ENCODE measurements at regions not wholly inside any gene's neighbourhood (a gene's known extent, or its start where the extent isn't known, plus 50 kb on each side); places are given as distances from the start of the nearest gene placed in this dataset.

- H3K9me3 ChIP-seq (ENCODE audit: low read length), result no peaks in the 10 kb centered on the region
- no peak overlapping the region for H3K4me3 ChIP-seq (ENCODE audit: low read depth in 1 of 2, low read length in 2 of 2)
- H3K9ac ChIP-seq (ENCODE audit: low read length), result no peak overlapping the region
- H3K27ac ChIP-seq (ENCODE audit: low read depth, low read length), result no peak overlapping the region
- no peaks in the 10 kb centered on the region for H3K27me3 ChIP-seq (ENCODE audit: control insufficient read depth in 1 of 2, insufficient read depth in 2 of 2, low read length in 2 of 2)
- H3K36me3 ChIP-seq (ENCODE audit: insufficient read depth, low read length), result no peaks in the 10 kb centered on the region
- no peaks in the 10 kb centered on the region for H3K4me1 ChIP-seq (ENCODE audit: insufficient read depth, low read length)
Observed at GRCh38 chr13:53408847-53409568, 380.4 kb downstream of the OLFM4 start.

DNA sequence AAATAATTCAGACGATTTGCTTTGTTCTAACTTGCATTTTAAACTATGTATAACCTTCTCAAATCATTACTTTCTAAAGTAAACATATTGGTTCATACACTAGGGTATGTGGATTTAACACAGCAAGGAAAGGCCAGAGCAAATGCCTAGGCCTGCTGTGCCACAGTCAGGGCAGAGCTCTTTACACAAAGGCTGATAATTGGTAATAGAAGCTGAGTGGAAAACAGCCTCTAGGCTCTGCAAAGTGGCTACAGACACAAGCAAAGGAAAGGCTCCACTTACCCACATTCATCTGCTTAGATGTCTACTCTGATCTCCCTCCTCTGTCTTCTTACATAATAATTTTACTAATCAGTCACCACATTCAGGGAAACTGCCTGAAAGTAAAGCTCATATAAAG is 382.9 kb downstream of the OLFM4 start:
- Histone ChIP-seq H3K36me3 (ENCODE audit: insufficient read depth, low read length) (no peaks in the 10 kb centered on the region), H3K27ac (ENCODE audit: low read depth, low read length) (no peak overlapping the region), H3K4me3 (ENCODE audit: low read depth in 1 of 2, low read length in 2 of 2) (no peak overlapping the region), H3K9ac (ENCODE audit: low read length) (no peak overlapping the region), H3K9me3 (ENCODE audit: low read length) (no peaks in the 10 kb centered on the region), H3K4me1 (ENCODE audit: insufficient read depth, low read length) (no peaks in the 10 kb centered on the region), H3K27me3 (ENCODE audit: control insufficient read depth in 1 of 2, insufficient read depth in 2 of 2, low read length in 2 of 2) (no peaks in the 10 kb centered on the region)

DNA sequence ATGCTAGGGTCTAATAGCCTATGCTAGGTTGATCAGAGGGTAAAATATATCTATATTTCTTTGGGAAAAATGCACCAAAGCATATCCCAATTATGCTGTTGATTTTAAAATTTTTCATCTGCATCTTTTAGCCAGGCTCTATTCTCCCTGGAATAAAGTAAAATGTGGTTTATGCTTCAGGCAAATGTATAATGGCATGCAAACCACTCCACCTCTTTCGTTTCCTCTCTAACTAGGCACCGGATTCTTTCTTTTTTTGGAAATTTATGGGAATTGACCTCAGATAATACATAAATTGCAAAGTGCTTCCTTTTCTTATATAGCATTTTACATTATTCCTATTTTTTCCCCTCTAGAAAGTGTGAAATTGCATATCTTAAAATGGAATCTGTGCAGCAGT is 386.5 kb downstream of the OLFM4 start:
- Histone ChIP-seq H3K27me3 (ENCODE audit: control insufficient read depth in 1 of 2, insufficient read depth in 2 of 2, low read length in 2 of 2) (no peaks in the 10 kb centered on the region), H3K4me1 (ENCODE audit: insufficient read depth, low read length) (no peaks in the 10 kb centered on the region), H3K4me3 (ENCODE audit: low read depth in 1 of 2, low read length in 2 of 2) (no peak overlapping the region), H3K9me3 (ENCODE audit: low read length) (no peaks in the 10 kb centered on the region), H3K36me3 (ENCODE audit: insufficient read depth, low read length) (no peaks in the 10 kb centered on the region), H3K9ac (ENCODE audit: low read length) (no peak overlapping the region), H3K27ac (ENCODE audit: low read depth, low read length) (no peak overlapping the region)

- no peaks in the 10 kb centered on the region for H3K27me3 ChIP-seq (ENCODE audit: control insufficient read depth in 1 of 2, insufficient read depth in 2 of 2, low read length in 2 of 2)
- no peaks in the 10 kb centered on the region for H3K36me3 ChIP-seq (ENCODE audit: insufficient read depth, low read length)
Observed at GRCh38 chr13:53417601-53418000, 389.0 kb downstream of the OLFM4 start.

GRCh38 chr13:53422415-53422814 is 393.8 kb downstream of the OLFM4 start:
- Histone ChIP-seq H3K27me3 (ENCODE audit: control insufficient read depth in 1 of 2, insufficient read depth in 2 of 2, low read length in 2 of 2) (no peaks in the 10 kb centered on the region), H3K9me3 (ENCODE audit: low read length) (no peaks in the 10 kb centered on the region), H3K9ac (ENCODE audit: low read length) (no peak overlapping the region), H3K4me3 (ENCODE audit: low read depth in 1 of 2, low read length in 2 of 2) (no peak overlapping the region), H3K27ac (ENCODE audit: low read depth, low read length) (no peak overlapping the region), H3K4me1 (ENCODE audit: insufficient read depth, low read length) (no peaks in the 10 kb centered on the region), H3K36me3 (ENCODE audit: insufficient read depth, low read length) (no peaks in the 10 kb centered on the region)

More at GRCh38 chr13:53417601-53418000, 389.0 kb downstream of the OLFM4 start:
- Histone ChIP-seq H3K27ac (ENCODE audit: low read depth, low read length) (no peak overlapping the region), H3K4me1 (ENCODE audit: insufficient read depth, low read length) (no peaks in the 10 kb centered on the region), H3K9me3 (ENCODE audit: low read length) (no peaks in the 10 kb centered on the region), H3K9ac (ENCODE audit: low read length) (no peak overlapping the region), H3K4me3 (ENCODE audit: low read depth in 1 of 2, low read length in 2 of 2) (no peak overlapping the region)

DNA sequence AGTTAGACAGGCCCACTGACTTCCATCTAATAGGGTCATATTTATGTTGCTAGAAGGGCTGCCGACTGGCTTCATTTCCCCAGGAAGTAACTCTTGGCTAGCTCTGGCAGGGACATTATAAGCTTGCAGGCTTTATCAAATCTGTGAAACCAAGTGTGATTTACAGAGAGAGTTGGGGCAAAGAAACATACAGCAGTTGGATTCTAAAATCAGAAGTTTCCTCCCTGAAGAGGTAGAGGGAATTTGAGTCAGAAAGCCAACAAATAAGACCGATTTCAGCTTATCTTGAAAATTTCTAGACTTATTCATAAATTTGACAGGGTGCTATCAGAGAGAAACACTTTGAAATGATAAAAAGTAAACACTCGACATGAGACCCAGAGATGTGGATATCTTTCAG is 407.8 kb downstream of the OLFM4 start:
- H3K4me1 ChIP-seq (ENCODE audit: insufficient read depth, low read length), result no peaks in the 10 kb centered on the region
- H3K4me3 ChIP-seq (ENCODE audit: low read depth in 1 of 2, low read length in 2 of 2), result no peak overlapping the region
- H3K9me3 ChIP-seq (ENCODE audit: low read length), result no peaks in the 10 kb centered on the region
- H3K36me3 ChIP-seq (ENCODE audit: insufficient read depth, low read length), result no peaks in the 10 kb centered on the region
- no peak overlapping the region for H3K27ac ChIP-seq (ENCODE audit: low read depth, low read length)
- H3K27me3 ChIP-seq (ENCODE audit: control insufficient read depth in 1 of 2, insufficient read depth in 2 of 2, low read length in 2 of 2), result no peaks in the 10 kb centered on the region
- H3K9ac ChIP-seq (ENCODE audit: low read length), result no peak overlapping the region

- Histone ChIP-seq H3K36me3 (ENCODE audit: insufficient read depth, low read length) (no peaks in the 10 kb centered on the region), H3K4me1 (ENCODE audit: insufficient read depth, low read length) (no peaks in the 10 kb centered on the region), H3K27me3 (ENCODE audit: control insufficient read depth in 1 of 2, insufficient read depth in 2 of 2, low read length in 2 of 2) (no peaks in the 10 kb centered on the region), H3K27ac (ENCODE audit: low read depth, low read length) (no peak overlapping the region), H3K9ac (ENCODE audit: low read length) (no peak overlapping the region), H3K9me3 (ENCODE audit: low read length) (no peaks in the 10 kb centered on the region), H3K4me3 (ENCODE audit: low read depth in 1 of 2, low read length in 2 of 2) (no peak overlapping the region)
Observed at GRCh38 chr13:53439439-53440225, 411.0 kb downstream of the OLFM4 start.

GRCh38 chr13:53442979-53443378 is 414.4 kb downstream of the OLFM4 start:
- Histone ChIP-seq H3K4me1 (ENCODE audit: insufficient read depth, low read length) (peaks cover 28% of the 10 kb centered on the region), H3K27me3 (ENCODE audit: control insufficient read depth in 1 of 2, insufficient read depth in 2 of 2, low read length in 2 of 2) (no peaks in the 10 kb centered on the region), H3K36me3 (ENCODE audit: insufficient read depth, low read length) (no peaks in the 10 kb centered on the region), H3K9me3 (ENCODE audit: low read length) (no peaks in the 10 kb centered on the region), H3K27ac (ENCODE audit: low read depth, low read length) (no peak overlapping the region), H3K9ac (ENCODE audit: low read length) (no peak overlapping the region), H3K4me3 (ENCODE audit: low read depth in 1 of 2, low read length in 2 of 2) (no peak overlapping the region)

GRCh38 chr13:53445686-53446085 is 417.1 kb downstream of the OLFM4 start:
- H3K4me3 ChIP-seq (ENCODE audit: low read depth in 1 of 2, low read length in 2 of 2), result no peak overlapping the region
- H3K9me3 ChIP-seq (ENCODE audit: low read length), result no peaks in the 10 kb centered on the region
- peaks cover 28% of the 10 kb centered on the region for H3K4me1 ChIP-seq (ENCODE audit: insufficient read depth, low read length)
- H3K27me3 ChIP-seq (ENCODE audit: control insufficient read depth in 1 of 2, insufficient read depth in 2 of 2, low read length in 2 of 2), result no peaks in the 10 kb centered on the region
- H3K36me3 ChIP-seq (ENCODE audit: insufficient read depth, low read length), result no peaks in the 10 kb centered on the region
- H3K27ac ChIP-seq (ENCODE audit: low read depth, low read length), result no peak overlapping the region
- H3K9ac ChIP-seq (ENCODE audit: low read length), result no peak overlapping the region

DNA sequence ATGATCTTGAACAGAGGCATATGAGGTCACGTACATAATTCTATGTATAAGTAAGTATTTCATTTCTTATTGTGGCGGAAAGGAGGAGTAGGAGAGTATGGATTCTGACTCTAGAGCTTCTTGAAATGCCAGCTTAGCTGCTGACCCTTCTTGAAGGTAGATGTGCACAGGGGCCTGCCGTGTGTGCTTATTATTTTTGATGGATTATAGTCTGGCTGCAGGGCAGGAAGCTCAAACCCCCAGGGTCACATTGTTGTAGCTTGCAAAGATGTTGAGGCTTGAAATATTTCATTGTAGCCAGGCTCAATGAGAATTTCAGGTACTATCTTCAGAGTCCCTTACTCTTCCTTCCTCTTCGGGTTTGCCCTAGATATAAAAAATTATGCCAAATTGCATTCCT is 418.8 kb downstream of the OLFM4 start:
- Histone ChIP-seq H3K36me3 (ENCODE audit: insufficient read depth, low read length) (no peaks in the 10 kb centered on the region), H3K4me1 (ENCODE audit: insufficient read depth, low read length) (peaks cover 28% of the 10 kb centered on the region), H3K4me3 (ENCODE audit: low read depth in 1 of 2, low read length in 2 of 2) (no peak overlapping the region), H3K27ac (ENCODE audit: low read depth, low read length) (no peak overlapping the region), H3K9ac (ENCODE audit: low read length) (no peak overlapping the region), H3K27me3 (ENCODE audit: control insufficient read depth in 1 of 2, insufficient read depth in 2 of 2, low read length in 2 of 2) (no peaks in the 10 kb centered on the region), H3K9me3 (ENCODE audit: low read length) (no peaks in the 10 kb centered on the region)

DNA sequence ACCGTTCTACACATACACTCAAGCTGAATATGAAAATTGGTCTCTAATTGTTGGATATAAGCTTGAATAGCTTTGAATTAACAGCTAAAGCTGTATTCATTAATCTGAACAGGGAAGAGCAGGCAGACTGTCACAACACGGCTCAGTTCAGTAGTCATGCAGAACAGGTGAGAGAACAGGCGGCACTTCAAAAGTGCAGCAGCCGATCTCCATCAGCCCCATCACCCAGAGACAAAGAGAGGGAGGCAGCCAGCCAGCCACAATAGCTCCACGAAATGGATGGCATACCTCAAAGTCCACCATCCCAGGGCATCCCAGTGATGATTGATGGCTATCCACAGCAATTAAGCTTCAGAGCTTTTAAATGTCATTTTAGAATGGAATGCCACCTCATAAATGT is 419.2 kb downstream of the OLFM4 start:
- H3K27ac ChIP-seq (ENCODE audit: low read depth, low read length), result no peak overlapping the region
- H3K9ac ChIP-seq (ENCODE audit: low read length), result no peak overlapping the region
- no peaks in the 10 kb centered on the region for H3K36me3 ChIP-seq (ENCODE audit: insufficient read depth, low read length)
- H3K4me3 ChIP-seq (ENCODE audit: low read depth in 1 of 2, low read length in 2 of 2), result no peak overlapping the region
- no peaks in the 10 kb centered on the region for H3K9me3 ChIP-seq (ENCODE audit: low read length)
- no peaks in the 10 kb centered on the region for H3K27me3 ChIP-seq (ENCODE audit: control insufficient read depth in 1 of 2, insufficient read depth in 2 of 2, low read length in 2 of 2)
- peaks cover 28% of the 10 kb centered on the region for H3K4me1 ChIP-seq (ENCODE audit: insufficient read depth, low read length)

Data from muscle layer of colon (tissue), 2 donors.